Heart left ventricle (tissue), 16 donors: ENCODE measurements at regions not wholly inside any gene's neighbourhood (a gene's known extent, or its start where the extent isn't known, plus 50 kb on each side); places are given as distances from the start of the nearest gene placed in this dataset.
"Not testable (repeated sequence)": the region's sequence is repeated elsewhere in the genome, so short reads cannot be mapped to it uniquely, and the experiment has no call there.

ENCODE experiments used
- ATAC-seq, 4 donors: fragments of 200-7000 bp; cut with Tn5 transposase; one replicate each; pipeline ENCODE4 v1.9.1; 2020 to 2022; ENCODE audit warnings: moderate library complexity in 4 of 4, mild to moderate bottlenecking in 3 of 4, moderate number of reproducible peaks in 1 of 4
- DNase-seq, 5 donors: peaks; one replicate each; pipeline ENCODE4 v3.0.0-alpha.2; 2020
- H3K27ac ChIP-seq, 12 donors: fragments of 200-600 bp; sonication (generic) in 4 of 12; one replicate each; pipeline versions ENCODE4 v1.5.0 to v1.8.0; 2016 to 2022; ENCODE audit warnings: mild to moderate bottlenecking in 2 of 12
- H3K27me3 ChIP-seq, 9 donors: fragments of 200-600 bp; sonication (generic) in 2 of 9; one replicate each; pipeline versions ENCODE4 v1.5.1 to v1.8.0; 2016 to 2022; ENCODE audit warnings: mild to moderate bottlenecking in 3 of 9
- H3K36me3 ChIP-seq, 9 donors: fragments of 200-600 bp; sonication (generic) in 2 of 9; one replicate each; pipeline versions ENCODE4 v1.5.0 to v1.8.0; 2018 to 2022; ENCODE audit warnings: mild to moderate bottlenecking in 2 of 9
- H3K4me1 ChIP-seq, 12 donors: fragments of 200-600 bp; sonication (generic) in 4 of 12; one replicate each; pipeline versions ENCODE4 v1.5.0 to v1.8.0; 2016 to 2022; ENCODE audit warnings: mild to moderate bottlenecking in 3 of 12
- H3K4me3 ChIP-seq, 12 donors: fragments of 200-600 bp; sonication (generic) in 4 of 12; one replicate each; pipeline versions ENCODE4 v1.5.0 to v1.8.0; 2017 to 2022; ENCODE audit warnings: mild to moderate bottlenecking in 9 of 12, moderate library complexity in 4 of 12
- H3K9me3 ChIP-seq, 12 donors: fragments of 200-600 bp; sonication (generic) in 4 of 12; one replicate each; pipeline versions ENCODE4 v1.5.0 to v1.8.0; 2016 to 2022; ENCODE audit warnings: mild to moderate bottlenecking in 1 of 12
- CTCF ChIP-seq, 12 donors: fragments of 200-600 bp; sonication (generic) in 4 of 12; IDR thresholded peaks; one replicate each; pipeline versions ENCODE4 v1.5.0 to v1.8.0; 2018 to 2022; ENCODE audit warnings: antibody characterized with exemption in 12 of 12, mild to moderate bottlenecking in 5 of 12
- POLR2A ChIP-seq, 2 donors: fragments of 450-650 bp; IDR thresholded peaks; one replicate each; pipeline ENCODE4 v1.6.1; 2017; ENCODE audit warnings: antibody characterized with exemption in 2 of 2, mild to moderate bottlenecking in 2 of 2, moderate library complexity in 2 of 2
- WGBS, 4 donors: extraction: QIAGEN DNeasy Blood & Tissue Kit in 2 of 4; methylation state at CpG; one replicate each; pipeline versions ENCODE4 v1.1.5 to v1.1.7; 2013 to 2018; 5-methylcytosine and 5-hydroxymethylcytosine counted together
- intact Hi-C, 10 donors: fragments of 100-400 bp; cut with DNase I; formaldehyde crosslinking; loops; one replicate each; pipeline versions ENCODE4 v1.11.1 to v1.14.2; 2022
- donor health status: ischemic (EF 13 %, LVEDD 7.1; RV severe dilation, severe dysfunction).
- donor health status: healthy with polysubstance abuse.
- donor health status: DM: no; HTN: yes; CAD: no.
- donor health status: DM: no; HTN: no; CAD: no.
- donor health status: ischemic (EF 25% LVEDD 6.9; RV normal size, moderate dysfunction).
- donor health status: ischemic (EF 25% LVEDD 5.7; RV mildly dilated, moderate dysfunction).
- donor health status: healthy.
- donor health status: DM: yes; HTN: yes; CAD: no.
- donor health status: ischemic (EF 35%, LVEDD 5.7; RV mildly dilated, moderate dysfunction).
- donor health status: nonischemic (EF 11% LVEDD 7.7; RV severe dilation, severe dysfunction).
- donor health status: DM: yes; HTN: yes; CAD: no.
- donor health status: PGD.
- donor health status: ischemic (EF 29% LVEDD 5.4; RV normal size, mild dysfunction).
- donor health status: nonischemic (EF 23%, LVEDD 6.1; RV moderate dilation, normal function).

- Histone ChIP-seq H3K27me3 (no peaks in the 10 kb centered on the region), H3K36me3 (no peaks in the 10 kb centered on the region), H3K27ac (no peak overlapping the region), H3K4me3 (no peak overlapping the region), H3K9me3 (peaks cover 0 to 4% (median 0%) of the 10 kb centered on the region in 12 donors), H3K4me1 (no peaks in the 10 kb centered on the region)
- TF ChIP-seq CTCF (IDR thresholded peaks at IDR 0.05) (no peak), POLR2A (IDR thresholded peaks at IDR 0.05) (no peak)
- DNase-seq (no peak), ATAC-seq (no peak)
- WGBS, 4 donors, result 37 to 85% (median 78%) methylated on average over 1 of the region's 1 CpG
- intact Hi-C loops, result no loop called here
These were observed 962.8 kb downstream of the GALC start for GRCh38 chr14:87030197-87030596.

GRCh38 chr14:87020106-87020505, 972.9 kb downstream of the GALC start:
- H3K4me3 ChIP-seq, H3K36me3 ChIP-seq, DNase-seq, H3K4me1 ChIP-seq, ATAC-seq, intact Hi-C loops, H3K27ac ChIP-seq, H3K9me3 ChIP-seq, H3K27me3 ChIP-seq: not testable (repeated sequence)
- 59 to 79% (median 70%) methylated on average over 4 of the region's 4 CpGs for WGBS, 4 donors

GRCh38 chr14:87018294-87018693, 974.7 kb downstream of the GALC start:
- ATAC-seq (no peak), DNase-seq (no peak)
- no peaks in the 10 kb centered on the region for H3K9me3 ChIP-seq
- intact Hi-C loops, result no loop called here
- H3K27me3 ChIP-seq, result no peaks in the 10 kb centered on the region
- H3K4me1 ChIP-seq, result no peaks in the 10 kb centered on the region
- H3K4me3 ChIP-seq, result no peak overlapping the region
- TF ChIP-seq CTCF (IDR thresholded peaks at IDR 0.05) (no peak), POLR2A (IDR thresholded peaks at IDR 0.05) (no peak)
- 56 to 74% (median 59%) methylated on average over 1 of the region's 1 CpG for WGBS, 4 donors
- no peak overlapping the region for H3K27ac ChIP-seq
- H3K36me3 ChIP-seq, result no peaks in the 10 kb centered on the region

GRCh38 chr14:87017335-87017734, 975.6 kb downstream of the GALC start:
- Histone ChIP-seq H3K27ac (no peak overlapping the region), H3K4me3 (no peak overlapping the region), H3K9me3 (no peaks in the 10 kb centered on the region), H3K27me3 (no peaks in the 10 kb centered on the region), H3K36me3 (no peaks in the 10 kb centered on the region), H3K4me1 (no peaks in the 10 kb centered on the region)
- intact Hi-C loops, result no loop called here
- DNase-seq, result no peak
- 42 to 55% (median 53%) methylated on average over 2 of the region's 2 CpGs for WGBS, 4 donors
- no peak for ATAC-seq
- TF ChIP-seq POLR2A (IDR thresholded peaks at IDR 0.05) (no peak), CTCF (IDR thresholded peaks at IDR 0.05) (no peak)

- ATAC-seq (no peak), DNase-seq (no peak)
- Histone ChIP-seq H3K27ac (no peak overlapping the region), H3K4me1 (no peaks in the 10 kb centered on the region), H3K36me3 (no peaks in the 10 kb centered on the region), H3K4me3 (no peak overlapping the region), H3K27me3 (no peaks in the 10 kb centered on the region), H3K9me3 (no peaks in the 10 kb centered on the region)
- 61 to 77% (median 72%) methylated on average over 3 of the region's 3 CpGs for WGBS, 4 donors
- no peak for TF ChIP-seq POLR2A (IDR thresholded peaks at IDR 0.05)
- TF ChIP-seq CTCF (IDR thresholded peaks at IDR 0.05), result no peak
- intact Hi-C loops, result no loop called here
These were observed 978.1 kb downstream of the GALC start for GRCh38 chr14:87014856-87015255.
